ENCODE measurements at regions not wholly inside any gene's neighbourhood (a gene's known extent, or its start where the extent isn't known, plus 50 kb on each side); places are given as distances from the start of the nearest gene placed in this dataset.
"Not testable (repeated sequence)": the region's sequence is repeated elsewhere in the genome, so short reads cannot be mapped to it uniquely, and the experiment has no call there.

DNA sequence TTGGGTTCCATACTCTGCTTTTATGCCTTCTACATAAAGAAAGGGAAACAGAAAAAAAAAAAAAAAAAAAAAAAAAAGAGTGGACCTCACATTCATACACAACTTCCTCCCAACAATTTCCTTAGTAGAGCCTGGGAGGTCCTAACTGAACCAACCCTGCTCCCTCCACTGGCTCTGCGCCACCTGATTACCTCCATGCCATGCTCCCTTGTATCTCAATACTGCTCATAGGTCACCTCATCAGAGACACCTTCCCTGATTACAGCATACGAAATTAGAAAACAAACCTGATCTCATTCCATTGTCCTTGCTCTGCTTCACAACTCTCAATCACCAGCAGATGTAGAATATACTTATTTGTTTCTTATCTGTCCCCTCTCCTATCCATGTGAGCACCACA lies 134.2 kb upstream of the EYA4 start:
- no peak for DNase-seq (ENCODE audit: low read depth)

DNA sequence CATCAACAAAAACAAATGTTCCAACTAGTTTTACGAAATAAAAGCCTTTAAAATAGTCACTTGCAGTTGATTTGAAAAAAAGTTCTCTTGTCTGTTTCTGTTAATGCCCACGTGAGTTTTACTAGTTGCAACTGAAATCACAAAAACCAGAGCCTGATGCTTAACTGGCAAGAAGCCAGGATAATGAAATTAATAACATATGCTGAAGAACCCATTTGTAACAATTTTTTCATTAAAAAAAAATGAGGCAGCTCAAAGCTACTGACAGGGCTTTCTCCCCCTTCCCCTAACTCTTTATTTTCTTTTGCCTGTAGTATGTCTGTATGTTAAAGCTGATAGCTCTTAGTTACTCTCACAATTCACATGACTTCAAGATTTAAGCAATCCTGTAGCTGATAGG lies 132.7 kb upstream of the EYA4 start:
- DNase-seq (ENCODE audit: low read depth), result no peak

DNA sequence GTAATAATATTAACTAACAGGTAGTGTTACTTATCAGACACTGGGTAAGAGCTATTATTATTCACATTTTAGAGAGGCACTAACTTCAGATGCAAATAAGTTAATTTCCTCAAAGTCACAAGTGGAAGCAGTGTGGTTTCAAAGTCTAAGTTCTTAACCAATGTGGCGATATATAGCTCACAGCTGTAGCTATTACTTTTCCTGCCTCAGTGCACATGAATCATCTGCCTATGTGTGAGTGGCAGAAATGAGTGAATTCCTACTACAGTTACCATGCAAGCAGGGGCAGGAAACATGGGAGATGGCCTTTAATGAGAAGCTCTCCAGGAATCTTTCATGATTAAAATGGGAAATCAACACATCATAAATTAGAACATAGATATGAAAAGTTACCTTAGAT lies 126.2 kb upstream of the EYA4 start:
- no peak for DNase-seq (ENCODE audit: low read depth)

DNA sequence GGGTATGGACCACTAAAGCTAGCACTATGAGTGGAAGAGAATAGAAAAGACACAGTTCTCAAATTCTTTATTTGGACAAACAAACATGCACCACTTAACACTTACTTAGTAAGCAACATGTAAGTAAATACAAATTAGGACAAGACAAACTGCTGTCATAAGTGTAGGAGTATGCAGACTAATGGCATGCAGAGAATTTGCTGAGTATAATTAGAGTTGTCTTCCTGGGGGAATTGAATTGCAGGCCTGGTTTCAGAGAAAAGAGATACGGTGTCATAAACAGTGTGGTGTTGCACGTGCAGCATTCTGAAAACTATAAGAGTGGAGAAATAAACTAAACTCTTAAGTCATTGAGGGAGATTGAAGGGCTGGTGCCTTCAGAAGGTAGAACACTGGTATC lies 125.2 kb upstream of the EYA4 start:
- no peak for DNase-seq (ENCODE audit: low read depth)

DNA sequence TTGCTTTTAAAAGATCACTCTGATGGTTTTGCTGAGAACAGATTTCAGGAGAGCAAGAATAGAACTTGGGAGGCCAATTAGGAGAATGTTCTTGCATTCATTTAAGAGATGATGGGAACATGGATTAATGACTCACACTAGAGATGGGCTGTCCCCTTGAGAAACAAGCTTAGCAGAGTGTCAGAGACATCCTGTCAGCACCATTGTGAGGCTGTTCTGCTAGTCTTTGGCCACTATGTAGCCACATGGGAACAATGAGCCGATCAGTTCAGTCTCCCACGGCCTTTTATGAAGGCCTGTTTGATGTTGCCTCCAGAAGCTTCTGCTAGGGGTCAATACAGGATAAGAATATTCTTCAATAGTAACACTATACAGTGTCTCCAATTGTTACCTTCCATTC lies 113.0 kb upstream of the EYA4 start:
- peak; percentile 19 for DNase-seq (ENCODE audit: low read depth)

DNA sequence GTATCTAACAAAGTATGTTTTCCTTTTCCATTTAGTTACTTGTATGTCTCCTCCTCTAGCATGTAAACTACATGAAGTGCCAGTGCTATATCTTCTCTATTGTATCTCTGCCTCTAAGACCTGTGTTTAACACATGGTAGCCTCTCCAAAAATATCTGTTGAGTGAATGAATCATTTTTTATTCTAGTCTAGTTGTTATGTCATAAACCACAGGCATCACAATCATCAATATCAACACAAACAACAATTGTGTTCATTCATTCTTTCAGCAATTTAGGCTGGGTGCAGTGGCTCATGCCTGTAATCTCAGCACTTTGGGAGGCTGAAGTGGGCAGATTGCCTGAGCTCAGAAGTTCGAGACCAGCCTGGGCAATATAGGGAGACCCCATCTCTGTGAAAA lies 111.6 kb upstream of the EYA4 start:
- no peak for DNase-seq (ENCODE audit: low read depth)

DNA sequence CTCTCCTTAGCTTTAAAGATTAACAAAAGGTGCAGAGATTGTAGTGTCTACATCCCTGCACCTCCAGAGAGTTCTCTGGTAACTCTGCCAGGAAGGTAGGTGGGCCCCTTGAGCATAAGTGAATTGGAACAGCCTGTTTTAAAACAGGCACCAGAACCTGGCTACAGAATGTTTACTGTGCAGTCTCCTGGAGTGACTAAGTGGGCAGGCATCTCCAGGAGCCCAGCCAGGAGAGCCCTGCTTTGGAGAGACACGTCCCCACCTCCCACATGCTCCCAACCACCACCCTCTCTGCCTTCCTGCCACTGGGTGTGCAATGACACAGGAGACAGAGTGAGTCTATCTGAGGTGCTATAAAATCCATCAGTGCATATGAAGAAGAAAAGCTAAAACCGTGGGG lies 110.3 kb upstream of the EYA4 start:
- DNase-seq (ENCODE audit: low read depth), result peak; percentile 90

DNA sequence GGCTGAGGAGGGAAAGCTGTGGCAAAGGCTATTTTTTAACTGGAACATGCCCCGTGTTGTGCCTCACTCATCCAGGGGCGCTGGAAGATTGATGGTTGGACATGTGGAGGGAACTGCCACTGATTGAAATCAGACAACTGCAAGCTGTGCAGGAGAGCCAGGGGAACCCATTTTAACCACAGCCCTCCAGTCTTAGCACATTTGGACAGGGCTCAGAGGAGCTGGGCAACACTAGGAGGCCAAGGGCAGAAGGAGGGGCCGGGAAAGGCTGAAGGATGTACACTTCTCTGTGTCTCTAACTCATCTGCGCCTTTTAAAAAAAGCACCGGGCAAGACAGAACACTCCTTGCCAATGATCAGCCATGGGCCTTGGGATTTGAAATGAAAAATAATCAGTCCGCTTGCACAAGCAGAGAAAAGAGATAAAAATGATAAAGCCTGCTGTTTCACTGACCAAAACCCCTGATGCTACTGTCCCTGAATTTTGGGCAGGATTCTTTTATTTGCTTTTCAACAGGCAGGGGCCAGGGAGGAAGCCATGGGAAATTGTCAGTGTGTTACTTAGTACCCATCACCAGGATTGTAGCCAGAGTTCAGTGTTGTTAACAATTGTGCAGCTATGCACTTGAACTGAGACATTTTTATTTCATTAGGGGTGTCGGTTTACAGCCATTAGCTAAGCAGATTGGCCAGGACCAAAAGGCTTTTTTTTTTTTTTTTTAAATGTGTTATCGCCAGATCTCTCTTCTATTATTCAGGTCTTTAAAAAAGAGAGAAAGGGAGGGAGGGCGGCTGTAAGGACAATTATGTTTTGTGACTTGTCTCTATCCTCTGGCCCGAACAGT lies 109.3 kb upstream of the EYA4 start:
- peak; percentile 14 for DNase-seq (ENCODE audit: low read depth)

DNA sequence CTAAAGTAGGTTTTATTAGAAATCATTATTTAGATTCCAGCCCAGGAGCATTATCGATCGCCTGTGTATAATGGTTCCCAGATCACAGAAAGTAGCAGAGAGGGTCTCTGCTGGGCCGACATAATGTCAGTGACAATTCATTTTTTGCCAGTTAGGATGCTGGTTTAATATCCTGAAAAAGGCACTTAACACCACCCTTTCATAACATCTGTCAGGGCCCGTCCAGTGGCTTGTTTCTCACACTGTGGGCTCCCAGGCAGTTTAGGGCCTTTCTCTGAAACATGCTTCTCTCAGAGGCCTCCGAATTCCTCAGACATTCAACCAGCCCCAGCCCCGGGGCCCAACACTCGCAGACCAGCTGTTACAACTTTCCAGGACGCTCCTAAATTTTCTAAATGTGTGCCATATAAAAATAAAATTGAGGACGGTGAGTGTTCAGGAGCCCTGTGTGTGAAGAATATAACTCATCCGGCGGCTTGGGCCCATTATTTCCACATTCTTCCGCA lies 108.6 kb upstream of the EYA4 start:
- no peak for DNase-seq (ENCODE audit: low read depth)

DNA sequence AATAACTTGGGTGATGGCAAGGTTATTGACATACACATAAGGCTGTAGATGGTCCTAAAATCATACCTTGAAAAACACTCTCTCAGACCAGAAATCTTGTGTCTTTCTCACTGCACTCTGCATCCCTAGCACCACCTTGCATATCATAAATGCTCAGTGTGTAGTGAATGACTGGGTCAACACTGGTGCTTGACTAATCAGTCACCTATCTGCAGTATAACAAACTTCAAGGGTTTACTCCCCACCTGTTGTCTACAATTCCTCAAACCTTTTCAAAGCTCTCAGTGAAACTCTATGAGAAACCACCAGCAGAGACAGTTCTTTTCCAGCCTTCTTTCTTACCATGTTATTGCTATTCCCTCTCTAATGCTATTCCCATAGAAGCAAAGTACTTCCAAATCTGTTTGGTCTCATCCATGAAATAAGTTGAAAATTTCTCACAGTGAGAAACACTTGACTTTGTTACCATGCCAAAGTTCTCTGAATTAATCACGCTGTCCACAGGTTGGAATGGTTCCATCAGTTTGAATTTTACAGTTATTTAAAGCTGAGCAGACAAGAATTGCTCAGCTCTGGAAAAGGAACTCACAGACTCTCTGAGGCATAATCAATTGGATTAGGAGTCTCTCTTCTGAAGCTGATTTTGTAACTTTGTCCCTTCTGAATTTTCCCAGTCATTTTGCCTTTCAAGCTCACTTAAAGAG lies 104.8 kb upstream of the EYA4 start:
- no peak for DNase-seq (ENCODE audit: low read depth)

DNA sequence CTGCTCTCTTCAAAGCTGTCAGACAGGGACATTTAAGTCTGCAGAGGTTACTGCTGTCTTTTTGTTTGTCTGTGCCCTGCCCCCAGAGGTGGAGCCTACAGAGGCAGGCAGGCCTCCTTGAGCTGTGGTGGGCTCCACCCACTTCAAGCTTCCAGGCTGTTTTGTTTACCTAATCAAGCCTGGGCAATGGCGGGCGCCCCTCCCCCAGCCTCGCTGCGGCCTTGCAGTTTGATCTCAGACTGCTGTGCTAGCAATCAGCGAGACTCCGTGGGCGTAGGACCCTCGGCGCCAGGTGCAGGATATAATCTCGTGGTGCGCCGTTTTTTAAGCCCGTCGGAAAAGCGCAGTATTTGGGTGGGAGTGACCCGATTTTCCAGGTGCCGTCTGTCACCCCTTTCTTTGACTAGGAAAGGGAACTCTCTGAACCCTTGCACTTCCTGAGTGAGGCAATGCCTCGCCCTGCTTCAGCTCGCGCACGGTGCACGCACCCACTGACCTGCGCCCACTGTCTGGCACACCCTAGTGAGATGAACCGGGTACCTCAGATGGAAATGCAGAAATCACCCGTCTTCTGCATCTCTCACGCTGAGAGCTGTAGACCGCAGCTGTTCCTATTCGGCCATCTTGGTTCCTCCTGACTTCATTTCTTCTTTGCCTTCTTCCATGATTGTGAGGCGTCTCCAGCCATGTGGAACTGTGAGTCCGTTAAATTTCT lies 93.5 kb upstream of the EYA4 start:
- DNase-seq (ENCODE audit: low read depth), result not testable (repeated sequence)

DNA sequence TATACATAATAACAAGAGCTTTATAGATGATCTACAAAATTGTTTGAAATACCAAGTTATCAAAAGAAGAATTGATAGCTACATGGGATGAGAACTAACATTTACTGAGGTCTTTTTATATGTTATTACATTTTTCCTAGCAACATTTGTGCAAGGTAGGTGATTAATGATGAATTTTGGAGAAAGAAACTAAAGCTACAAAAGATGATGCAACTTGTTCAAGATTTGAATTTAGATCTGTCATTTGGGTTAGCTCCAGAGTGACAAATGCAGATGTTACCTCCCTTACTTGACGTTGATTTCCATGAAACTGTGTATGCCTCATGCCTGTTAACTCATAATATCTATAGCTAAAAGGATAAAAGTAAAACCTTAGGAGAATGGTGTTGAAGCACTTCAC lies 84.5 kb upstream of the EYA4 start:
- DNase-seq (ENCODE audit: low read depth), result no peak

DNA sequence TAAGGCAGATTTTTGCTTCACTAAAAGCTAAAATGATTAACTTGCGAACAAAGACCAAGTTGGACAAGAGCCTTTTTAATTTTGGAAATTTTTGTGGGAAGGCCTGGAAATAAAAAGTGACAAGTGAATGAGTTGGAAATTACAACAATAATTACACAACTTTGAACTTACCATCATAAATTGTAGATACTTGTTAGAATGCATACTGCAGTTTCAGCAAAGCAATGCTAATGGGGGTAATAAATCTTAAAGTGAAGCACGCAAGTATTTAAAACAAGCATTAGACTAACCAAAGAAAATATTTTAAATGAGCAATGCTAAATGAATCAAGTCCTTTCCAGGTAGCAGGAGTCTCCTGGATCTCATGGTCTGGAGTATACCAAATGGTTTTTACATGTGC lies 83.2 kb upstream of the EYA4 start:
- no peak for DNase-seq (ENCODE audit: low read depth)

DNA sequence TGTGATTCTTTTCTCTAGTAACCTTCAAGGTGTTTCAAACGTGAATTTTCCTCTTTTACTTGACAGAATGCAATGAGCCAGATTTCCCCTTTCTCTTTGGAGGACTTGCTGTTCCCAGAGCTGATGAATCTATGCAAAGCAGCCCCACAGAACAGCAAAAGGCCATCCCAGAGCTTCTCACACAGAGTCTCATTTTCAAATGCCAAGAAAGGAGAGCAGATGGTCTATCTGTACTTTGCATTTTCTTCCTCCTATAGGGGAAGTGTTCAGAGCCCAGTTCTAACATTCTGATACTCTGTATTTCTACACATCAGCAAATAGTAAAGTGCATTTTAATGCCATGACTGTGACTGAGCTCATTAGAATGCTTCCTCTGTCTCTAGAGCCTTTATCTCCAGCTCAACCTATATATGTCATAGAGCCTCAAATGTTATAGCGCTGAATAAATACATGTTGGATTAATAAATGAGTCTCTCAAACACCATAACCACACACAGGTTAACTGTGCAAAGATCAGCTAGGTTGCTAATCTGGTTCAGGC lies 81.8 kb upstream of the EYA4 start:
- no peak for DNase-seq (ENCODE audit: low read depth)

DNA sequence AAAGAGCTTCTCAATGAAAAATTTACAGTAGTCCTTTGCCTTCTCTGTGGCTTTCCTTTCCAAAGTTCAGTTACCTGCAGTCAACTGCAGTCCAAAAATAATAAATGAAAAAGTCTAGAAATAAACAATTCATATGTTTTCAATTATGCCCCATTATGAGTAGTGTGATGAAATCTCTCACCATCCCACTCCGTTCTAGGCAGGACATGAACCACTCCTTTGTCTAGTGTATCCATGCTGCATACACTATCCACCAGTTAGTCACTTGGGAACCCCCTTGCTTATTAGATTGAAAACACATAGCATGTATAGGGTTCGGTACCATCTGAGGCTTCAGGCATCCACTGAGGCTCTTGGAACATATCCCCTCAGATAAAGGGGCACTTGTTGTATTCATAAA lies 80.6 kb upstream of the EYA4 start:
- DNase-seq (ENCODE audit: low read depth), result no peak

DNA sequence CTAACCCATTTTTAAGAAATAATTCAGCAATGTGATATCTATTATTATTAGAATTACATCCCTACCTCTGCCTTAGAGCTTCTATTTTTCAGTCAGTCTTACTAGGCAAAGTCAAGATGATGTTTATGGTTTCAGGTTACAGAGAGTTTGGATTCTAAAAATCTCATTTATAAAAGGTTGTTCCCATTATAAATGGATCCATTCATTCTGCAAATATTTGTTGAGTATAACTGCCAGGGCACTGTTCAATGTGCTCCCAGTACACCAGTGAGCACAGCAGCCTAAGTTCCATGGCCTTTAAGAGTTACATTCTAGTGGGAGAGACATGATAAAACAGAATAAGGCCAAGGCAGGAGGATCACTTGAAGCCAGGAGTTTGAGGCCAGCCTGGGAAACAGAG lies 75.9 kb upstream of the EYA4 start:
- DNase-seq (ENCODE audit: low read depth), result no peak

DNA sequence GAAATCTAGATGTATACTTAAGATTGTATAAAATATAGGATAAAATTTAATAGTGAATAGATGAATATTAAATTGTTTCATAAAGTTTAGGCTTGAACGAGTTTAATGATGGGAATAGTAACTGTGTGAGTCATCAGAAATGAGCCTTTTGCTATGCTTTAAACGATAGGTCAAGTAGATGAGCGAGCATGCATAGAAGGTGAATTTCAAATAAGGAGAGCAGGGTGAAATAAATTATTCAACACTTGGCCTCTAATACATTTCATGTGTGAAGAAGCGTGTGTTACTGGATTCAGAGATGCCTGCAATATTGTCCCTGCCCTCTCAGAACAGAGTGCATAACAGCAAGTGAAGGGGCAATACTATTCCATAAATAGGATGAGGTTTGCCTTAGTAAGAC lies 74.4 kb upstream of the EYA4 start:
- no peak for DNase-seq (ENCODE audit: low read depth)

DNA sequence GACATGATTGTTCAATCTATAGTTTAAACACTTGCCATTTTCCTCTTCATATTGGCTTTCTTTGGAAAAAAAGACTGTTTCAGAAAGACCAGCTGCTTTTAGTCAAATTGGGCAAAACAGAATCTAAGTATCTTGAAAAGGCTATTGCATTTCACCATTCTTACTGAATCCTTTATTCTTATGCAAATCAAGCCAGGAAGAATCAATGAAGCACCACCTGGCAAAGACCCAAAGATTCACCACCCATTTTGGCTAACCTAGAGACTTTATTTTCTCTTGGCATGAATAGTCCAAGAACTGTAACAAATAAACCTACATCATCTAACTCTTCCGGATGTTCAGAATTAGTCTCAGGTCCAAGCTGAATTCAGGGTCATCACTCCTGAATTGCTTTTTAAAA lies 71.3 kb upstream of the EYA4 start:
- no peak for DNase-seq (ENCODE audit: low read depth)

DNA sequence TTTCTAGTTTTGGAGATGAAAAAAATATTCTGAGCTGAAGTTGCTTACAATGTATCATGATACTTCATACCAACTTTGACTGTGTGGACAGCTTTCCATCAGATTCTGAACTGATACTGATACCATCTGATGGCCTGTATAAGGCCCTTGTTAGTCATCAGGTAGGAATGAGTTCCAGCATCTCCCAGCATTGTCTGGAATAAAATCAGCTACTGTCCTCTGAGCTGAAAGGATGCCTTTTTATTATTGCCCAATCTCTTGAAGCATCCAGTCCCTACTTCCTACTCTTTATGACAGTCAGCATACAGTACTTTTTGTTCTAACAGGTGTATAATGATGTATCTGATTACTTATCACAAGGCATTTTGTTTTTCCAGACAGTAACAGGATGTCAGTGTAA lies 70.6 kb upstream of the EYA4 start:
- no peak for DNase-seq (ENCODE audit: low read depth)

DNA sequence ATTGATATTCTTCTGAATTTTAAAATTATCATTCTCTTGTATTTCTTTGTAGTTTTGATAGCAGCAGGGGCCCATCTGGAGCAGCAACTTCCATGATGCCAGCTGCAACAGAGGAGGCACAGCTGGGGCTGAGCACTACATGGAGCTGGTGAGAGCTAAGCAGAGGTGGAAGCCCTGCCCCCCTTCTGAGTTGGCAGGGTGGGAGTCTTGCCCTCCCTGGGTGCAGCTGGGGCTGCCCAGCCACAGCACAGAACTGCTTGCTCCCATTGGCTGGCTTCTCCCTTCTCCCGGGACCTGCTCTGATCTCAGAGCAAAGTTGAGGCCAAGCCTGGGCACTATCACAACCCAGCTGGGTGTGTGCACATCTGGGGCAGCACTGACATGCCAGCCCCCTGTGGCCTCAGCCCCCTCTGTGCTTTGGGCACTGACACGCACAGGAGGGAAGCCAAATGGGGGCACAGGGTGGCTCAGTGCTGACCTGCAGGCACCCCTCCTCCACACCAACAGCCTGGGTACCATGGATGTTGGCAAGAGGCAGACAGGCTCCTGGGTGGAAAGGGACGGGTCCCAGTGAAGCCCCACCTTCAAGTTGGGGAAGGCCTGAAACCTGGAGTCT lies 69.1 kb upstream of the EYA4 start:
- no peak for DNase-seq (ENCODE audit: low read depth)

DNA sequence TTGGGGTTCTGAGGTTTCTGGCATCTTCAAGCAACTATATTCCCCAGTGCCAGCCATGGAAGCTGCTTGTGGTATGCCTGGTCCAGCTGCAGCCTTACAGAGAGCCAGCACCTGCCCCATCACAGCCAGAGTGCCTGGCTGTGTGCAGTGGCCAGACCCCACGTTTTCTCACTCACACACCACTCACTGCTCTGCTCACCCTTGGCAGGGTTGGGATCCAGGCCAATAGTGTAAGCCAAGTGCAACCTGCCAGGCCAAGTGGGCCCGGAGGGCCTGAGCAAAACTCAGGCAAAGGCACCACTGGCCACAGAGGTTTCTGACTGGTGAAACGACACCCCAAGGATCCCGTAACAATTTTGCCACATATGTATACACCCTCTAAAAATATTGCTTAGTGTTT lies 67.9 kb upstream of the EYA4 start:
- DNase-seq (ENCODE audit: low read depth), result no peak

DNA sequence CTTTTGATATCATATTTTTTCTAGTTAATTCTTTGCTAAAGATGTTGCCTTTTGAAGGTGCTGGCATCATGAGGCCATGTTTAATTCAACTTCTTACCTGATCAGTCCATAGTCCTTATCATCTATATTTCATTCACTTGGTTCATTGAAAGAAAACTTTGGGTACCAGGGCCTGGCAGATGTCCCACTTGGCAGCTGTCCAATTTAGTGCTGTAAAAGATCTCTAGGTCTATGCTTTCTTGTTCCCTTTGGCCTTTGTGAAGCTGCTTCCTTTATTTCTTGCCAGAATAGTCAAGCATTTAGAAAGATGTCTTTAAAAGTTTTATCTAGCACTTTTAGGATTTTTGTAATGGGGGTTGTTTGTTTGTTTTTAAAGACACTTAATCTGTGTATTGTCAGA lies 61.7 kb upstream of the EYA4 start:
- no peak for DNase-seq (ENCODE audit: low read depth)
